Mucosa of stomach (tissue), 1 donor: ENCODE measurements at regions not wholly inside any gene's neighbourhood (a gene's known extent, or its start where the extent isn't known, plus 50 kb on each side); places are given as distances from the start of the nearest gene placed in this dataset.

Source experiments
- H3K27me3 ChIP-seq: one replicate; pipeline ENCODE4 v1.7.0; 2013; ENCODE audit warnings: mild to moderate bottlenecking, low read length; ENCODE audit not compliant: control insufficient read depth, insufficient read depth
- H3K36me3 ChIP-seq: one replicate; pipeline ENCODE4 v1.7.0; 2013; ENCODE audit warnings: low read length; ENCODE audit not compliant: control insufficient read depth, insufficient read depth
- H3K4me1 ChIP-seq: one replicate; pipeline ENCODE4 v1.7.0; 2013; ENCODE audit warnings: mild to moderate bottlenecking, low read length; ENCODE audit not compliant: control insufficient read depth, insufficient read depth
- H3K4me3 ChIP-seq: one replicate; pipeline ENCODE4 v1.7.0; 2013; ENCODE audit warnings: low read length
- H3K9ac ChIP-seq: one replicate; pipeline ENCODE4 v1.7.0; 2013; ENCODE audit warnings: mild to moderate bottlenecking, low read length, moderate library complexity
- H3K9me3 ChIP-seq: one replicate; pipeline ENCODE4 v1.7.0; 2013; ENCODE audit warnings: mild to moderate bottlenecking, low read length, moderate library complexity; ENCODE audit not compliant: control insufficient read depth
- donor health status: Pancreatic carcinoma.

GRCh38 chr14:94930690-94931089 is 160.8 kb upstream of the GSC start:
- Histone ChIP-seq H3K9me3 (no peaks in the 10 kb centered on the region), H3K4me3 (no peak overlapping the region), H3K4me1 (no peaks in the 10 kb centered on the region), H3K27me3 (no peaks in the 10 kb centered on the region), H3K9ac (no peak overlapping the region), H3K36me3 (no peaks in the 10 kb centered on the region)

GRCh38 chr14:94929354-94929753 is 159.4 kb upstream of the GSC start:
- no peak overlapping the region for H3K9ac ChIP-seq
- no peaks in the 10 kb centered on the region for H3K4me1 ChIP-seq
- H3K36me3 ChIP-seq: no peaks in the 10 kb centered on the region
- no peak overlapping the region for H3K4me3 ChIP-seq
- no peaks in the 10 kb centered on the region for H3K9me3 ChIP-seq
- H3K27me3 ChIP-seq: no peaks in the 10 kb centered on the region

- Histone ChIP-seq H3K27me3 (no peaks in the 10 kb centered on the region), H3K9ac (no peak overlapping the region), H3K9me3 (no peaks in the 10 kb centered on the region), H3K36me3 (no peaks in the 10 kb centered on the region), H3K4me3 (no peak overlapping the region), H3K4me1 (no peaks in the 10 kb centered on the region)
These were observed 156.3 kb upstream of the GSC start for GRCh38 chr14:94926176-94926575.

DNA sequence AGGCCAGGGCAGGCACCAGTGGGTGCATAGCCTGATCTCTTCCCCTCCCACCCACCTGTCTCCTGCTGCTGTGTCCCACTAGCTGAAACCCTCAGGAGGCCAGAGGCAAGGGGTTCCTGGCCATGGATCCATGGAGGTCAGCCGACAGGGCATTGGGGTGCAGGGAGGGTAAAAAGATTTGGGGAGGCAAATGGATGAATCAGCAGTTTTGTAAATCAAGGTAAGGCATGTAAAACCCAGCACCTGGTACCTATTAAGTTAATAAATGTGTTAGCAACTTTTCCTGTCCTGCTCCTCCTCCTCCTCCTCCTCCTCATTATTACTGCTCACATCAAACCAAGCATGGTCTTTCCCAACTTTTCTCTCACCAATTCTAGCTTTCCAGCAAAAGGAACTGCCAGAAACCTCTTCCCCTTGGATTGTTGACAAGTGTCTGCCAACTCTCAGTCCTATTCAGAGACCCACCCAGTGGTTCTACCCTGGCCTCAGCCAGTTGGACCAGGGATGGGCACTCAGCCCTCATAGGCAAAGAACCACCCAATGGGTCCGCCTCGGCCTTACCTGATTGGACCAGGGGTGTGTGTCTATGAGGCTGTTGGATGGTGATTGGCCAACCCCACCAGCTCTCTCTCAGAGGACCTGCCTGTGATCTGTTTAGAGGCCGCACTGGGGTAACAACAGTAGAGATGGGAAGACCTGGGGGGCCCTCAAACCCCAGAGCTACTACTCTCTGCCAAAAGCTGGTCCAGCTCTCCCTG is 155.7 kb upstream of the GSC start:
- Histone ChIP-seq H3K27me3 (no peaks in the 10 kb centered on the region), H3K4me1 (no peaks in the 10 kb centered on the region), H3K36me3 (no peaks in the 10 kb centered on the region), H3K4me3 (no peak overlapping the region), H3K9me3 (no peaks in the 10 kb centered on the region), H3K9ac (no peak overlapping the region)

DNA sequence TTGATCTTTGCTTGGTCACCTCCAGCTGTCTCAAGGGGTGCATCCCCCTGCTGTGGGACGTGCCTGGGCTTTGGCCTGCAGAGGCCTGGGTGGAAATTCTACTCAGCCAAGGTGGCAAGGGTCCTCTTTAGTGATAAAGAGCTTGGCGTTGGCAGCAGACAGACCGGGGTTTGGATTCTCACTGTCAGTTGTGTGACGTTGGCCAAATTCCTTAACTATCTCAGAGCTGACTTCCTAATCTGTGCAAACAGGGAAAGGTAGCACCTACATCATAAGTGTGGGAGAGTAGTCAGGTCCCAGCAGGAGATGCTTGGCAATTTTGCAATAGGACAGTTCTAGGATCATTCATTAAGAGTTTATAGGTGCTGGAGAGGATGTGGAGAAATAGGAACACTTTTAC is 154.3 kb upstream of the GSC start:
- Histone ChIP-seq H3K9ac (no peak overlapping the region), H3K36me3 (no peaks in the 10 kb centered on the region), H3K27me3 (no peaks in the 10 kb centered on the region), H3K9me3 (no peaks in the 10 kb centered on the region), H3K4me3 (no peak overlapping the region), H3K4me1 (no peaks in the 10 kb centered on the region)

DNA sequence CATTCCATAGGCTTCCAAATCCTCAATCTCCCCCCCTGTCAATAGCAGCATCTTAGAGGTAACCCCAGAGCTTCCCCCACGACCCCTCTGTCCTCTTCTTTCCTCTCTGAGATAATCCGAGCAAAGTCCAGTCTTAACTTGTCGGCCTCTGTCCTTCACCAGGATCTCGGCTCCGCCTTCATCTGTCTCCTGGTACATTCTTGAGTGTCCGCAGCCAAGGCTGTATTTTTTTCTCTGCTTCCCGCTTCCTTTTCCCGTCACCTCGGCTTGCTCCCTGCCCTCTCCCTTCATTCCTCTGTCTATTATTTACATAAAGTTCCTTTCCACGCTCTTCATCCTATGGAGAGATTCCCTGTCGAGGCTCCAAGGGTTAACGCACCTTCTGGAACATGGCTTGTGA is 153.9 kb upstream of the GSC start:
- no peaks in the 10 kb centered on the region for H3K4me1 ChIP-seq

GRCh38 chr14:94922595-94923239 is 152.8 kb upstream of the GSC start:
- no peaks in the 10 kb centered on the region for H3K4me1 ChIP-seq
- no peaks in the 10 kb centered on the region for H3K9me3 ChIP-seq
- no peaks in the 10 kb centered on the region for H3K36me3 ChIP-seq
- no peak overlapping the region for H3K4me3 ChIP-seq
- H3K27me3 ChIP-seq: no peaks in the 10 kb centered on the region
- no peak overlapping the region for H3K9ac ChIP-seq

More for the DNA sequence above, 153.9 kb upstream of the GSC start:
- Histone ChIP-seq H3K4me3 (no peak overlapping the region), H3K36me3 (no peaks in the 10 kb centered on the region), H3K9ac (no peak overlapping the region), H3K27me3 (no peaks in the 10 kb centered on the region), H3K9me3 (no peaks in the 10 kb centered on the region)

GRCh38 chr14:94921882-94922585 is 152.1 kb upstream of the GSC start:
- Histone ChIP-seq H3K4me3 (no peak overlapping the region), H3K36me3 (no peaks in the 10 kb centered on the region), H3K4me1 (no peaks in the 10 kb centered on the region), H3K27me3 (no peaks in the 10 kb centered on the region), H3K9ac (no peak overlapping the region), H3K9me3 (no peaks in the 10 kb centered on the region)

- no peaks in the 10 kb centered on the region for H3K9me3 ChIP-seq
- H3K4me1 ChIP-seq: no peaks in the 10 kb centered on the region
- no peaks in the 10 kb centered on the region for H3K36me3 ChIP-seq
- H3K4me3 ChIP-seq: no peak overlapping the region
- no peaks in the 10 kb centered on the region for H3K27me3 ChIP-seq
- H3K9ac ChIP-seq: no peak overlapping the region
These were observed 151.5 kb upstream of the GSC start for GRCh38 chr14:94921456-94921855.

GRCh38 chr14:94919896-94920295 is 150.0 kb upstream of the GSC start:
- Histone ChIP-seq H3K9ac (no peak overlapping the region), H3K36me3 (no peaks in the 10 kb centered on the region), H3K4me3 (no peak overlapping the region), H3K4me1 (no peaks in the 10 kb centered on the region), H3K9me3 (no peaks in the 10 kb centered on the region), H3K27me3 (no peaks in the 10 kb centered on the region)

GRCh38 chr14:94918896-94919295 is 149.0 kb upstream of the GSC start:
- Histone ChIP-seq H3K27me3 (no peaks in the 10 kb centered on the region), H3K4me3 (no peak overlapping the region), H3K36me3 (no peaks in the 10 kb centered on the region), H3K9ac (no peak overlapping the region), H3K9me3 (no peaks in the 10 kb centered on the region), H3K4me1 (no peaks in the 10 kb centered on the region)

DNA sequence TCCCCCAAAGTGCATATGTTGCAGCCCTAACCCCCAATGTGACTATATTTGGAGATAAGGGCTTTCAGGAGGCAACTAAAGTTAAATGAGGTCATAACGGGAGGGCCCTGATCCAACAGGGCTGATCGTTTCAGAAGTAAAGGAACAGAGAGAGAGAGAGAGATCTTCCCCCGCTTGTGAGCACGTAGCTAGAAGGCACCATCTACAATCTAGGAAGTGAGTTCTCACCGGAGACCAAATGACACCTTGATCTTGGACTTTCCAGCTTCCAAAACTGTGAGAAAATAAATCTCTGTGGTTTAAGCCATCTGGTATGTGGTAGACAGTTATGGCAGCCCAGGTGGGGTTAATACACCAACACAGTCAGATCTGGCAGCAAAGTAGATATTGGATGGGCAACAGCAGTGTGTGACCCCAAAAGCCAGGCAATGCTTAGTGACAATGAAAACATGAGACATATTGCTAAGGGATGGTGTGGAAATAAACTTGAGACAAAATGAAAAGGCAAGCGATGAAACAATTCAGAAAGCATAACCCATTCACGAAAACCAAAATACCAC is 147.2 kb upstream of the GSC start:
- Histone ChIP-seq H3K36me3 (no peaks in the 10 kb centered on the region), H3K27me3 (no peaks in the 10 kb centered on the region), H3K9me3 (no peaks in the 10 kb centered on the region), H3K4me3 (no peak overlapping the region), H3K4me1 (no peaks in the 10 kb centered on the region), H3K9ac (no peak overlapping the region)
